ENCODE measurements at regions not wholly inside any gene's neighbourhood (a gene's known extent, or its start where the extent isn't known, plus 50 kb on each side); places are given as distances from the start of the nearest gene placed in this dataset.

DNA sequence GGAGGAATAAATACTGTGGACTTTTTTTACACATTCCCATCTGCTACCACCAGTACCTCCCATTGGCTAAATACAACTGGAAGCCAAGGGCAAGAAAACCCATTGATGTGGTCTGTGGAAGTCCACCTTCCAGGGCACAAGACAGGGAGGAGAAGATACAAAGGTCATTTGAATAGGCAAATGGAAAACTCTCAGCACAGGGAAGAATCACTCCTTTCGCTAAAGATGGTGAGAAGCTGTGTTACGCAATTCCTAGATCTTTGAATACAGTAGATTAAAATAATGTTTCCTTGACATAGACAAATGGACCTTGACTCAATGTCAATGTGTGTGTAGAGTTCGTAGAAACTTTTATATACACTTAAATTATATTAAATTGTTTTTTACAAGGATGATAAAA is 70.9 kb upstream of the ERBB4 start:
- DNase-seq = no peak
- no peaks in the 10 kb centered on the region for H3K36me3 Mint-ChIP-seq
- intact Hi-C loops (cut with micrococcal nuclease) = no loop called here
- TF ChIP-seq, protein P1, sequence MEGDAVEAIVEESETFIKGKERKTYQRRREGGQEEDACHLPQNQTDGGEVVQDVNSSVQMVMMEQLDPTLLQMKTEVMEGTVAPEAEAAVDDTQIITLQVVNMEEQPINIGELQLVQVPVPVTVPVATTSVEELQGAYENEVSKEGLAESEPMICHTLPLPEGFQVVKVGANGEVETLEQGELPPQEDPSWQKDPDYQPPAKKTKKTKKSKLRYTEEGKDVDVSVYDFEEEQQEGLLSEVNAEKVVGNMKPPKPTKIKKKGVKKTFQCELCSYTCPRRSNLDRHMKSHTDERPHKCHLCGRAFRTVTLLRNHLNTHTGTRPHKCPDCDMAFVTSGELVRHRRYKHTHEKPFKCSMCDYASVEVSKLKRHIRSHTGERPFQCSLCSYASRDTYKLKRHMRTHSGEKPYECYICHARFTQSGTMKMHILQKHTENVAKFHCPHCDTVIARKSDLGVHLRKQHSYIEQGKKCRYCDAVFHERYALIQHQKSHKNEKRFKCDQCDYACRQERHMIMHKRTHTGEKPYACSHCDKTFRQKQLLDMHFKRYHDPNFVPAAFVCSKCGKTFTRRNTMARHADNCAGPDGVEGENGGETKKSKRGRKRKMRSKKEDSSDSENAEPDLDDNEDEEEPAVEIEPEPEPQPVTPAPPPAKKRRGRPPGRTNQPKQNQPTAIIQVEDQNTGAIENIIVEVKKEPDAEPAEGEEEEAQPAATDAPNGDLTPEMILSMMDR (IDR thresholded peaks at IDR 0.05) = no peak
- H3K36me3 ChIP-seq (replicated peaks in 1 of 2; ENCODE audit: control insufficient read depth in 1 of 2, insufficient read depth in 2 of 2, low read length in 2 of 2) = no peaks in the 10 kb centered on the region
- H3K27ac ChIP-seq (ENCODE audit: low read depth in 1 of 2, low read length in 2 of 2) = no peak overlapping the region
- H2AFZ ChIP-seq (ENCODE audit: insufficient read depth, low read depth, low read length, poor library complexity, severe bottlenecking) = no peak overlapping the region
- no peak overlapping the region for H3K4me2 ChIP-seq (replicated peaks; ENCODE audit: extremely low read depth, low read length, poor library complexity, severe bottlenecking)
- no peaks in the 10 kb centered on the region for H3K79me2 ChIP-seq (ENCODE audit: insufficient read depth, low read length)
- H4K20me1 ChIP-seq (ENCODE audit: insufficient read depth, low read length) = no peaks in the 10 kb centered on the region
- no peak overlapping the region for H3K9ac ChIP-seq (ENCODE audit: insufficient read depth, low read length, poor library complexity, severe bottlenecking)
- H3K27me3 ChIP-seq (ENCODE audit: control insufficient read depth in 2 of 2, insufficient read depth in 2 of 2, low read length in 2 of 2) = no peaks in the 10 kb centered on the region
- no peak overlapping the region for H3K4me3 ChIP-seq (replicated peaks in 1 of 3; ENCODE audit: low read depth in 2 of 3, low read length in 3 of 3)
- no peaks in the 10 kb centered on the region for H3K4me1 ChIP-seq (ENCODE audit: control insufficient read depth in 1 of 2, insufficient read depth in 2 of 2, low read length in 2 of 2)
- no peaks in the 10 kb centered on the region for H3K4me1 Mint-ChIP-seq
- H3K9me3 ChIP-seq (replicated peaks in 1 of 2; ENCODE audit: control insufficient read depth in 1 of 2, insufficient read depth in 1 of 2, low read length in 2 of 2) = no peaks in the 10 kb centered on the region
- H3K4me3 Mint-ChIP-seq = no peak overlapping the region
- H3K9me3 Mint-ChIP-seq = peaks cover 0 to 2% (median 0%) of the 10 kb centered on the region in 7 donors
- no CpG with 5 or more reads among the region's 3 CpGs for WGBS (ENCODE audit: insufficient coverage)
- no peak overlapping the region for H3K27ac Mint-ChIP-seq
- H3K27me3 Mint-ChIP-seq (ENCODE audit: low read depth in 3 of 3) = no peaks in the 10 kb centered on the region

DNA sequence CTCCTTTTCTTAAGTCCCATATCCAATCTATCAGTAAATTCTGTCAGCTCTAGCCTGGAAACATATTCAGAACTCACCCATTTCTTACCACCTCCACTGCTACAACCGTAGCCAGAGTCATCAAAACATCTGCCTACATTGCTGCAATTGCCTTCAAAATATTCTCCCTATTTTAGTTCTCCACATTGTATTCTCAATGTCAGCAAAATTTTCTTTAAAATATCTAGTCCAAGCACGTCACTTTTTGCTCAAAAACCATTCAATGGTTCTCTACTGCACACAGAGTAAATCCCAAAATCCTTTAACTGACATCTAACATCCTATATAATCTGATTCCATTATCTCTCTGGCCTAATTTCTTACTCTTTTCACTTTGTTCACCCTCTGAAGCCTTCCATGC is 68.5 kb upstream of the ERBB4 start:
- no peak overlapping the region for H3K27ac Mint-ChIP-seq
- no peak overlapping the region for H3K4me2 ChIP-seq (replicated peaks; ENCODE audit: extremely low read depth, low read length, poor library complexity, severe bottlenecking)
- H3K27ac ChIP-seq (ENCODE audit: low read depth in 1 of 2, low read length in 2 of 2) = no peak overlapping the region
- TF ChIP-seq, protein P1 (IDR thresholded peaks at IDR 0.05) = no peak
- H2AFZ ChIP-seq (ENCODE audit: insufficient read depth, low read depth, low read length, poor library complexity, severe bottlenecking) = no peak overlapping the region
- no peaks in the 10 kb centered on the region for H4K20me1 ChIP-seq (ENCODE audit: insufficient read depth, low read length)
- no peaks in the 10 kb centered on the region for H3K36me3 Mint-ChIP-seq
- 76% methylated on average over 2 of the region's 2 CpGs for WGBS (ENCODE audit: insufficient coverage)
- H3K79me2 ChIP-seq (ENCODE audit: insufficient read depth, low read length) = no peaks in the 10 kb centered on the region
- DNase-seq = no peak
- H3K27me3 ChIP-seq (ENCODE audit: control insufficient read depth in 2 of 2, insufficient read depth in 2 of 2, low read length in 2 of 2) = no peaks in the 10 kb centered on the region
- H3K9me3 ChIP-seq (replicated peaks in 1 of 2; ENCODE audit: control insufficient read depth in 1 of 2, insufficient read depth in 1 of 2, low read length in 2 of 2) = no peaks in the 10 kb centered on the region
- no peaks in the 10 kb centered on the region for H3K4me1 ChIP-seq (ENCODE audit: control insufficient read depth in 1 of 2, insufficient read depth in 2 of 2, low read length in 2 of 2)
- H3K4me3 ChIP-seq (replicated peaks in 1 of 3; ENCODE audit: low read depth in 2 of 3, low read length in 3 of 3) = no peak overlapping the region
- no peaks in the 10 kb centered on the region for H3K4me1 Mint-ChIP-seq
- H3K36me3 ChIP-seq (replicated peaks in 1 of 2; ENCODE audit: control insufficient read depth in 1 of 2, insufficient read depth in 2 of 2, low read length in 2 of 2) = no peaks in the 10 kb centered on the region
- H3K4me3 Mint-ChIP-seq = no peak overlapping the region
- intact Hi-C loops (cut with micrococcal nuclease) = no loop called here
- H3K9me3 Mint-ChIP-seq = peaks cover 0 to 2% (median 0%) of the 10 kb centered on the region in 7 donors
- no peak overlapping the region for H3K9ac ChIP-seq (ENCODE audit: insufficient read depth, low read length, poor library complexity, severe bottlenecking)
- peaks cover 0 to 3% (median 0%) of the 10 kb centered on the region in 3 donors for H3K27me3 Mint-ChIP-seq (ENCODE audit: low read depth in 3 of 3)
